Breast epithelium (tissue), 4 donors: ENCODE measurements at regions not wholly inside any gene's neighbourhood (a gene's known extent, or its start where the extent isn't known, plus 50 kb on each side); places are given as distances from the start of the nearest gene placed in this dataset.

Source experiments
- DNase-seq, 2 donors: peaks; one replicate each; pipeline ENCODE4 v3.0.0-alpha.2; 2019; ENCODE audit warnings: low spot score in 2 of 2
- H3K27ac ChIP-seq, 2 donors: fragments of 200-600 bp; sonication (generic) in 1 of 2; one replicate each; pipeline ENCODE4 v1.5.1; 2016 to 2019; ENCODE audit warnings: mild to moderate bottlenecking in 1 of 2
- H3K27me3 ChIP-seq, 2 donors: fragments of 200-600 bp; sonication (generic) in 1 of 2; one replicate each; pipeline versions ENCODE4 v1.5.1 to v1.6.0; 2017 to 2019; ENCODE audit warnings: control low read depth in 1 of 2, mild to moderate bottlenecking in 1 of 2
- H3K36me3 ChIP-seq: fragments of 200-600 bp; one replicate; pipeline ENCODE4 v1.5.1; 2019
- H3K4me1 ChIP-seq, 2 donors: fragments of 200-600 bp; sonication (generic); one replicate each; pipeline ENCODE4 v1.5.1; 2016 to 2019; ENCODE audit warnings: control low read depth in 1 of 2
- H3K4me3 ChIP-seq, 3 donors: fragments of 200-600 bp; sonication (generic); 1 replicate in 2 of 3; 2 replicates in 1 of 3; pipeline ENCODE4 v1.5.1; 2016 to 2019; ENCODE audit warnings: mild to moderate bottlenecking in 3 of 3, moderate library complexity in 2 of 3
- H3K9me3 ChIP-seq, 2 donors: fragments of 200-600 bp; sonication (generic) in 1 of 2; one replicate each; pipeline ENCODE4 v1.5.1; 2016 to 2019; ENCODE audit warnings: control low read depth in 1 of 2
- CTCF ChIP-seq, 3 donors: fragments of 450-650 bp; IDR thresholded peaks; one replicate each; pipeline ENCODE4 v1.5.1; 2016 to 2017; ENCODE audit warnings: antibody characterized with exemption in 3 of 3, mild to moderate bottlenecking in 3 of 3, moderate library complexity in 3 of 3
- POLR2A ChIP-seq: fragments of 450-650 bp; IDR thresholded peaks from one replicate; pipeline ENCODE4 v1.6.1; 2016; ENCODE audit warnings: antibody characterized with exemption, mild to moderate bottlenecking, moderate library complexity
- POLR2AphosphoS5 ChIP-seq, 3 donors: sonication (generic); formaldehyde crosslinking; IDR thresholded peaks; one replicate each; pipeline ENCODE4 v1.6.1; 2017; ENCODE audit warnings: antibody characterized with exemption in 3 of 3
- intact Hi-C: fragments of 100-400 bp; cut with DNase I; formaldehyde crosslinking; loops from one replicate; pipeline ENCODE4 v1.15.1; 2023; ENCODE audit warnings: low total_unique reads

- DNase-seq, result no peak
- no peak overlapping the region for H3K4me3 ChIP-seq
- peaks cover 0 to 2% of the 10 kb centered on the region in 2 donors for H3K9me3 ChIP-seq
- H3K27me3 ChIP-seq, result no peaks in the 10 kb centered on the region
- intact Hi-C loops, result no loop called here
- no peak for TF ChIP-seq CTCF (IDR thresholded peaks at IDR 0.05)
- no peak for TF ChIP-seq POLR2A
- no peak for TF ChIP-seq POLR2AphosphoS5 (IDR thresholded peaks at IDR 0.05)
- no peaks in the 10 kb centered on the region for H3K36me3 ChIP-seq
- H3K4me1 ChIP-seq, result no peaks in the 10 kb centered on the region
- H3K27ac ChIP-seq, result no peak overlapping the region
Measured at GRCh38 chr6:19558201-19558600, 279.0 kb upstream of the ID4 start.

- no peaks in the 10 kb centered on the region for H3K9me3 ChIP-seq
- DNase-seq, result no peak
- H3K4me3 ChIP-seq, result no peak overlapping the region
- H3K4me1 ChIP-seq, result no peaks in the 10 kb centered on the region
- no peak overlapping the region for H3K27ac ChIP-seq
- intact Hi-C loops, result no loop called here
- H3K27me3 ChIP-seq, result no peaks in the 10 kb centered on the region
- no peaks in the 10 kb centered on the region for H3K36me3 ChIP-seq
- TF ChIP-seq POLR2A, result no peak
- TF ChIP-seq POLR2AphosphoS5 (IDR thresholded peaks at IDR 0.05), result no peak
- no peak for TF ChIP-seq CTCF (IDR thresholded peaks at IDR 0.05)
Measured at GRCh38 chr6:19558934-19559333, 278.2 kb upstream of the ID4 start.

GRCh38 chr6:19562468-19562867 lies 274.7 kb upstream of the ID4 start:
- TF ChIP-seq POLR2A (no peak), POLR2AphosphoS5 (IDR thresholded peaks at IDR 0.05) (no peak), CTCF (IDR thresholded peaks at IDR 0.05) (no peak)
- intact Hi-C loops, result no loop called here
- no peaks in the 10 kb centered on the region for H3K27me3 ChIP-seq
- DNase-seq, result no peak
- no peaks in the 10 kb centered on the region for H3K36me3 ChIP-seq
- H3K27ac ChIP-seq, result no peak overlapping the region
- no peaks in the 10 kb centered on the region for H3K9me3 ChIP-seq
- no peaks in the 10 kb centered on the region for H3K4me1 ChIP-seq
- no peak overlapping the region for H3K4me3 ChIP-seq

- no peak overlapping the region for H3K27ac ChIP-seq
- TF ChIP-seq POLR2A (no peak), CTCF (IDR thresholded peaks at IDR 0.05) (no peak), POLR2AphosphoS5 (IDR thresholded peaks at IDR 0.05) (no peak)
Measured at GRCh38 chr6:19569563-19569962, 267.6 kb upstream of the ID4 start.

GRCh38 chr6:19571176-19571575 lies 266.0 kb upstream of the ID4 start:
- H3K27ac ChIP-seq, result no peak overlapping the region
- intact Hi-C loops, result no loop called here
- no peaks in the 10 kb centered on the region for H3K27me3 ChIP-seq
- no peaks in the 10 kb centered on the region for H3K4me1 ChIP-seq
- TF ChIP-seq POLR2A (no peak), CTCF (IDR thresholded peaks at IDR 0.05) (no peak), POLR2AphosphoS5 (IDR thresholded peaks at IDR 0.05) (no peak)
- no peak for DNase-seq
- no peaks in the 10 kb centered on the region for H3K36me3 ChIP-seq
- H3K9me3 ChIP-seq, result no peaks in the 10 kb centered on the region
- H3K4me3 ChIP-seq, result no peak overlapping the region

More at GRCh38 chr6:19569563-19569962, 267.6 kb upstream of the ID4 start:
- no peaks in the 10 kb centered on the region for H3K27me3 ChIP-seq
- intact Hi-C loops, result no loop called here
- H3K9me3 ChIP-seq, result no peaks in the 10 kb centered on the region
- DNase-seq, result no peak
- H3K36me3 ChIP-seq, result no peaks in the 10 kb centered on the region
- H3K4me3 ChIP-seq, result no peak overlapping the region
- H3K4me1 ChIP-seq, result no peaks in the 10 kb centered on the region
